ENCODE measurements at regions not wholly inside any gene's neighbourhood (a gene's known extent, or its start where the extent isn't known, plus 50 kb on each side); places are given as distances from the start of the nearest gene placed in this dataset.

DNA sequence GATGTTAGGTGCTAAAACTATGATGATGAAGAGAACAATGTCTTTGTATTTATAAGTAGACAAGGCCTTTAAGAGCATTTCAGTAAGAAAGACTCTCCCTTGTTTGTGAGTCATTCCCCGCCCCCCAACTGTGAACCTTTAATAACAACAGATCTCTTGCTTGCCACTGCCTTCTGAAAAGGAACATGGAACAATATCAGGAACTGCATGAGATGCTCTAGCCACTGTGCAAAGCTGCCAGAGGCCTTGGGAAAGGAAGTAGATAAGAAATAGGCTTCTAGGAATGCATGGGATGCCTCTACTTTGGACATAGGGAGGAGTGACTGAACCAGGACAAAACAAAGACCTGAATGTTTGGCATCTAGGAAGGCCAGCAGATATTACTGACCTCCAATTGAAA is 296.1 kb upstream of the MPDZ start:
- DNase-seq (ENCODE audit: low read depth) = no peak
- TF ChIP-seq, protein P1, sequence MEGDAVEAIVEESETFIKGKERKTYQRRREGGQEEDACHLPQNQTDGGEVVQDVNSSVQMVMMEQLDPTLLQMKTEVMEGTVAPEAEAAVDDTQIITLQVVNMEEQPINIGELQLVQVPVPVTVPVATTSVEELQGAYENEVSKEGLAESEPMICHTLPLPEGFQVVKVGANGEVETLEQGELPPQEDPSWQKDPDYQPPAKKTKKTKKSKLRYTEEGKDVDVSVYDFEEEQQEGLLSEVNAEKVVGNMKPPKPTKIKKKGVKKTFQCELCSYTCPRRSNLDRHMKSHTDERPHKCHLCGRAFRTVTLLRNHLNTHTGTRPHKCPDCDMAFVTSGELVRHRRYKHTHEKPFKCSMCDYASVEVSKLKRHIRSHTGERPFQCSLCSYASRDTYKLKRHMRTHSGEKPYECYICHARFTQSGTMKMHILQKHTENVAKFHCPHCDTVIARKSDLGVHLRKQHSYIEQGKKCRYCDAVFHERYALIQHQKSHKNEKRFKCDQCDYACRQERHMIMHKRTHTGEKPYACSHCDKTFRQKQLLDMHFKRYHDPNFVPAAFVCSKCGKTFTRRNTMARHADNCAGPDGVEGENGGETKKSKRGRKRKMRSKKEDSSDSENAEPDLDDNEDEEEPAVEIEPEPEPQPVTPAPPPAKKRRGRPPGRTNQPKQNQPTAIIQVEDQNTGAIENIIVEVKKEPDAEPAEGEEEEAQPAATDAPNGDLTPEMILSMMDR (IDR thresholded peaks at IDR 0.05; ENCODE audit: insufficient read depth, low read depth, low read length, missing control alignments) = no peak
- no peak overlapping the region for H3K4me3 ChIP-seq (ENCODE audit: low read length)

DNA sequence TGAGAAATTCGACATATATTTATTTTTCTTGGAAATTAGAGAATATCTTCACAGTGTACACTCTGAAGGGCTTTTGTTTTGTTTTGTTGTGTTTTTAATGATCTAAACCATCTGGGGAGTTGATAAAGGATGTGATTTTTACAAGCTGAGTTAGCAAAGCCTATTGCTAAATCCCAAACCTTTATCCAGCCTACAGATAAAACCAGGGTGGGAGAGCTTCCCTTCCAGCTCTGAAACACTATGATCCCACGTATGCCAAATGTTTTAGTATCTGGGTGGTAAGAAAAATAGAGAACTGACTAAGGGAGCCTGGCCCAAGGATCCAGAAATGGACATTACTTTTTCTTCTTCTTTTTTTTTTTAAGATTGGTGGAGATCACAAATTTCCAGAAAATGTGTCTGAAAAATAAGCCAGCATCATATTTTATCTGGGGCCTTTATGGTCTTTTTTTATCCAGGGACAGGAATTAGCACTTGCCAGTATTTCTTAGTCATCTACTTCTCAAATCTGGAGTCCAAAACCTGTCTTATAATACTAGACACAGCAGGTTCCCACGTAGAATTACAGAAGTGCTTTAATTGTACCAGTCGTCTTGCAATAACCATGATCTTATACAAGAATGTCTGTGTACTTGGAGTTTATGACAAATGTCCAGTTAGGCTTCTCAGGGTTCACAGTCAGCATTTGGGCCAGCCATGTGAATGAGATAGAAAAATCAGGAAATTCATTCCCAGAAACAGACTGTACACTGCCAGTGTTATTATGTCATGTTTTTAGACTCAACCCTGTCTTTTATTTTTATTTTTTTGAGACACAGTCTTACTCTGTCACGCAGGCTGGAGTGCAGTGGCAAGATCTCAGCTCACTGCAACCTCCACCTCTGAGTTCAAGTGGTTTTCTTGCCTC is 290.8 kb upstream of the MPDZ start:
- no peak overlapping the region for H3K4me3 ChIP-seq (ENCODE audit: low read length)
- no peak for DNase-seq (ENCODE audit: low read depth)
- TF ChIP-seq, protein P1 (IDR thresholded peaks at IDR 0.05; ENCODE audit: insufficient read depth, low read depth, low read length, missing control alignments) = no peak

DNA sequence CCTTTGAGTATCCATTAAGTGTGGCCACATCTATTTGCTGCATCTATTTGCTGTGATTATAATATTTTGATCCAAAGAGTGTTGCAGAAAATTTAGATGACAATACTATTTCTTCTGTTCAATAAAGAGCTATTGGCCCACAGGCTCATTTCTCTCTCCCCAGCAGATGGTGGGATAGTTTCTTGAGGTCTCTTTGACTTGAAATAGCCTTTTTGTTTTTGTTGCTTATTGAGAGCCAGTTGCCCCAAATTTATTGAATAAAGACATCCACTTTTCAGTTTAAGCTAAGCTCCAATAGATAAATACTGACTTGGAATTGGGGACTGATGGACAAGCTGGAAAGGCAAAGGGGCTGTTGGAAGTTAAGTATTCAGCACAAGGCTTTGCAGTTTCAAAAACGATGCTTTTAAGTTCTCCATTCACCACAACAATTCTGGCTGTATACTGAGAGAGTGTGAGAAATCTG is 290.1 kb upstream of the MPDZ start:
- H3K4me3 ChIP-seq (ENCODE audit: low read length) = no peak overlapping the region
- DNase-seq (ENCODE audit: low read depth) = no peak
- TF ChIP-seq, protein P1 (IDR thresholded peaks at IDR 0.05; ENCODE audit: insufficient read depth, low read depth, low read length, missing control alignments) = no peak

DNA sequence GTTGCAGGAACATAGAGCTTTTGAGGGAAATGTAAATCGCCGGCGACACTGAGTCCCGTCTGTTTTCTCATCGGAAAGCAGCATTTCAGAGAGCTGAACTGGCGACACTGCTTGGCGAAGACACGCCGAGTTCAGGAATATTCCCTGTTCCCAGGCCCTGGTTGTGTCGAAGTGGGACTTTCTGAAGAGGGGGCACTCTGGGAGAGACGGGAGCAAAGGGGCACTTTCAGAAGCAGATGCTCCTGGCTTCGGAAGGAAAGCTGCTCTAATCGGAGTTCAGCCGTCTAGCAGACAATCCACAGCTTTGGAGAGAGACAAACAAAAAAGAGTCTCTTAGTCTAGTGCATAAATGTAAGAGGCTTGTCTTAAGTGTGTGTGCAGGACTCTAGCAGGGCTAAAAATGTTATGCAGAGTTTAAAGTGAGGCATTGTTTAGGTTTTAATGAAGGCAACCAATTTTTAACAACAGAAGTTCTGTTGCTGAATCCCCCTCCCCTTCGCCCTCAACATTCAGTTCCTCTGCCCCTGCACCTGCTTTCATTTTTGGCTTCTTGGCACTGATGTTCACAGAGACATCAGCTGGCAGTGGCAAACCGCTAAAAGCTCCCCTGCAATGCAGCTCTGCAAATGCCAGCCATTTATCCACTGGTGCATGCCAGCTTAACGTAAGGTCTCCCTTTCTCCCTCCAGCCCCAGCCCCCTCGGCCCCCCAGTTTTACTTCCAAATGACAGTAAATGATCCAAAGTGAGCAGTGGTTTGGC is 289.5 kb upstream of the MPDZ start:
- TF ChIP-seq, protein P1 (IDR thresholded peaks at IDR 0.05; ENCODE audit: insufficient read depth, low read depth, low read length, missing control alignments) = no peak
- H3K4me3 ChIP-seq (ENCODE audit: low read length) = no peak overlapping the region

DNA sequence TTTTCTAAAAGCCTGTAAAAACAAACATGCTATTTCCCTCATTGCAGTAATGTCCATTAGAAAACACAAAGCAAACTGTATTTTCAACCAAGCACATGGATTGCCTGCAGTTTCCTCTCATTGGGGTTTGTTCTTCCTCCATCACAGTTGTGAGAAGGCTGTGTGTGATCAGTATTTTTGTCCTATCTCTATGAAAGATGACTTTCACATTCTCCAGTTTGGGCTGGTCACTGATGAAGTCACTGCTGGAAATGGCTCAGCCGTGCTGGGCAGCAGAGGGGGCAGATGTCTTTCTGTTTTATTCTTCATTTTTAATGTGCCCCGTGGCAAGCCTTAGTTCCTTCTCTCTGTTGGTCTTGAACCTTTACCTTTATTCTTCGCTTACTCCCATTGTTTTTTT is 288.9 kb upstream of the MPDZ start:
- DNase-seq (ENCODE audit: low read depth) = no peak
- no peak overlapping the region for H3K4me3 ChIP-seq (ENCODE audit: low read length)
- TF ChIP-seq, protein P1 (IDR thresholded peaks at IDR 0.05; ENCODE audit: insufficient read depth, low read depth, low read length, missing control alignments) = no peak

More for the DNA sequence above, 289.5 kb upstream of the MPDZ start:
- no peak for DNase-seq (ENCODE audit: low read depth)

DNA sequence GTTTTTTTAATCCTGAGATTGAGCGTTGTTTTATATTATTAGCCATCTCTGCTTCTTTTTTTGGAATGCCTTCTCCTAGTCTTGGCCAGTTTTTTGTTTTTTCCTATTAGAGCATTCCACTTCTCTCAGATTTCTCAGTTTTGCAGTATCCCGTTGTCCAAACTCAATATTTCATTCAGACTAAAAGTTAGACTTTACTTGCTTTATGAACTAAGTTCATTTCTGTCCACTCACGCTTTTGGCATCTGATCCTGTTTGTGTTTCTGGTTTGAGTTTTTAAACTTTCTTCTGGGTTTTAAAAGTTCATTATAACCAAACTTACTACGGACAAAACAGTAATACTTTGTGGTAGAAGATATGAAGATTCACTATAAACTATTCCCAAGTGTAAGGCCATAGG is 288.3 kb upstream of the MPDZ start:
- TF ChIP-seq, protein P1 (IDR thresholded peaks at IDR 0.05; ENCODE audit: insufficient read depth, low read depth, low read length, missing control alignments) = no peak
- H3K4me3 ChIP-seq (ENCODE audit: low read length) = no peak overlapping the region
- no peak for DNase-seq (ENCODE audit: low read depth)

All from epithelial cell of esophagus (primary cell).